ENCODE measurements at regions not wholly inside any gene's neighbourhood (a gene's known extent, or its start where the extent isn't known, plus 50 kb on each side); places are given as distances from the start of the nearest gene placed in this dataset.

GRCh38 chr1:229024528-229025130, 246.3 kb upstream of the RAB4A start:
- WGBS, 4 donors, result 89 to 90% (median 89%) methylated on average over 13 of the region's 13 CpGs
- peak in 2 of 5 donors; percentile 56 to 77 for DNase-seq
- peak overlapping the region in 1 of 12 donors; percentile 30 for H3K27ac ChIP-seq
- no peak for TF ChIP-seq POLR2A (IDR thresholded peaks at IDR 0.05)
- no peak for TF ChIP-seq CTCF (IDR thresholded peaks at IDR 0.05)
- intact Hi-C loops (cut with DNase I), result no loop called here
- peaks cover 0 to 61% (median 0%) of the 10 kb centered on the region in 12 donors for H3K4me1 ChIP-seq
- H3K27me3 ChIP-seq, result no peaks in the 10 kb centered on the region
- H3K9me3 ChIP-seq, result no peaks in the 10 kb centered on the region
- H3K36me3 ChIP-seq, result no peaks in the 10 kb centered on the region
- no peak overlapping the region for H3K4me3 ChIP-seq
- peak in 3 of 4 donors; percentile 52 to 85 (median 70) for ATAC-seq

- H3K27me3 ChIP-seq, result no peaks in the 10 kb centered on the region
- no peak for TF ChIP-seq POLR2A (IDR thresholded peaks at IDR 0.05)
- no peak for TF ChIP-seq CTCF (IDR thresholded peaks at IDR 0.05)
- DNase-seq (no peak), ATAC-seq (no peak)
- peaks cover 0 to 65% (median 0%) of the 10 kb centered on the region in 12 donors for H3K4me1 ChIP-seq
- H3K27ac ChIP-seq, result no peak overlapping the region
- no peaks in the 10 kb centered on the region for H3K9me3 ChIP-seq
- no peak overlapping the region for H3K4me3 ChIP-seq
- intact Hi-C loops (cut with DNase I), result no loop called here
- 79 to 94% (median 86%) methylated on average over 2 of the region's 2 CpGs for WGBS, 4 donors
- no peaks in the 10 kb centered on the region for H3K36me3 ChIP-seq
Observed at GRCh38 chr1:229025576-229025975, 245.3 kb upstream of the RAB4A start.

GRCh38 chr1:229027158-229027557, 243.8 kb upstream of the RAB4A start:
- Histone ChIP-seq H3K27me3 (no peaks in the 10 kb centered on the region), H3K27ac (peak overlapping the region in 1 of 12 donors; percentile 87), H3K4me1 (peaks cover 0 to 78% (median 2%) of the 10 kb centered on the region in 12 donors), H3K36me3 (no peaks in the 10 kb centered on the region), H3K4me3 (peak overlapping the region in 1 of 12 donors; percentile 36), H3K9me3 (no peaks in the 10 kb centered on the region)
- ATAC-seq, result no peak
- TF ChIP-seq CTCF (IDR thresholded peaks at IDR 0.05) (no peak), POLR2A (IDR thresholded peaks at IDR 0.05) (no peak)
- intact Hi-C loops (cut with DNase I), result no loop called here
- DNase-seq, result no peak
- 78 to 93% (median 85%) methylated on average over 5 of the region's 5 CpGs for WGBS, 4 donors

- Histone ChIP-seq H3K27ac (peak overlapping the region in 1 of 12 donors; percentile 87), H3K4me1 (peaks cover 0 to 81% (median 6%) of the 10 kb centered on the region in 12 donors), H3K36me3 (no peaks in the 10 kb centered on the region), H3K27me3 (no peaks in the 10 kb centered on the region), H3K9me3 (no peaks in the 10 kb centered on the region), H3K4me3 (peak overlapping the region in 1 of 12 donors; percentile 36)
- TF ChIP-seq CTCF (IDR thresholded peaks at IDR 0.05), result no peak
- TF ChIP-seq POLR2A (IDR thresholded peaks at IDR 0.05), result no peak
- 31 to 59% (median 52%) methylated on average over 8 of the region's 8 CpGs for WGBS, 4 donors
- intact Hi-C loops (cut with DNase I), result no loop called here
- ATAC-seq, result peak in 3 of 4 donors; percentile 5 to 66 (median 46)
- peak in 2 of 5 donors; percentile 38 to 41 for DNase-seq
Observed at GRCh38 chr1:229027622-229028182, 243.2 kb upstream of the RAB4A start.
